ENCODE measurements at regions not wholly inside any gene's neighbourhood (a gene's known extent, or its start where the extent isn't known, plus 50 kb on each side); places are given as distances from the start of the nearest gene placed in this dataset.

DNA sequence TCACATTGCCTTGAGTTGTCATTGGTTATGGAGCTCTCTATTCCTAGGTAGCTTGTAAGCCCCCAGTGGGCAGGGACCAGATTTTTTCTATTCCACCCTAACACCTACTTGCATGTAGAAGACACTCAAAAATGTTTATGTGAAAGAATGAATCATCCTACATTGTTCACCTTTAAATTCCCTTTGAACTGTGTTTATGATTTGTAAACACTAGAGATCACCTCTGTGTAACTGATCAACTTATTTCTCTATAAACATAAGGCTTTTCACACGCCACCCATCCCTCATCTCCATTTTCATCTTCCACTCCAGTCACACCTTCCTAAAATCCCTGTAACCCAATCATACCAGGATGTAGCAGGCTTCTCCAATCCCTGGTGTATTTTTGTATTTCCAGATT, 142.6 kb upstream of the LEF1 start:
- TF ChIP-seq, protein P1, sequence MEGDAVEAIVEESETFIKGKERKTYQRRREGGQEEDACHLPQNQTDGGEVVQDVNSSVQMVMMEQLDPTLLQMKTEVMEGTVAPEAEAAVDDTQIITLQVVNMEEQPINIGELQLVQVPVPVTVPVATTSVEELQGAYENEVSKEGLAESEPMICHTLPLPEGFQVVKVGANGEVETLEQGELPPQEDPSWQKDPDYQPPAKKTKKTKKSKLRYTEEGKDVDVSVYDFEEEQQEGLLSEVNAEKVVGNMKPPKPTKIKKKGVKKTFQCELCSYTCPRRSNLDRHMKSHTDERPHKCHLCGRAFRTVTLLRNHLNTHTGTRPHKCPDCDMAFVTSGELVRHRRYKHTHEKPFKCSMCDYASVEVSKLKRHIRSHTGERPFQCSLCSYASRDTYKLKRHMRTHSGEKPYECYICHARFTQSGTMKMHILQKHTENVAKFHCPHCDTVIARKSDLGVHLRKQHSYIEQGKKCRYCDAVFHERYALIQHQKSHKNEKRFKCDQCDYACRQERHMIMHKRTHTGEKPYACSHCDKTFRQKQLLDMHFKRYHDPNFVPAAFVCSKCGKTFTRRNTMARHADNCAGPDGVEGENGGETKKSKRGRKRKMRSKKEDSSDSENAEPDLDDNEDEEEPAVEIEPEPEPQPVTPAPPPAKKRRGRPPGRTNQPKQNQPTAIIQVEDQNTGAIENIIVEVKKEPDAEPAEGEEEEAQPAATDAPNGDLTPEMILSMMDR (IDR thresholded peaks at IDR 0.05; ENCODE audit: low read length) = no peak
- TF ChIP-seq EZH2 (optimal IDR thresholded peaks at IDR 0.05; ENCODE audit: low read depth, low read length) = no peak

Measured in MM.1S (cell line).